Mucosa of stomach (tissue), 1 donor: ENCODE measurements at regions not wholly inside any gene's neighbourhood (a gene's known extent, or its start where the extent isn't known, plus 50 kb on each side); places are given as distances from the start of the nearest gene placed in this dataset.

Experiments used
- H3K27me3 ChIP-seq: one replicate; pipeline ENCODE4 v1.7.0; 2013; ENCODE audit warnings: mild to moderate bottlenecking, low read length; ENCODE audit not compliant: control insufficient read depth, insufficient read depth
- H3K36me3 ChIP-seq: one replicate; pipeline ENCODE4 v1.7.0; 2013; ENCODE audit warnings: low read length; ENCODE audit not compliant: control insufficient read depth, insufficient read depth
- H3K4me1 ChIP-seq: one replicate; pipeline ENCODE4 v1.7.0; 2013; ENCODE audit warnings: mild to moderate bottlenecking, low read length; ENCODE audit not compliant: control insufficient read depth, insufficient read depth
- H3K4me3 ChIP-seq: one replicate; pipeline ENCODE4 v1.7.0; 2013; ENCODE audit warnings: low read length
- H3K9ac ChIP-seq: one replicate; pipeline ENCODE4 v1.7.0; 2013; ENCODE audit warnings: mild to moderate bottlenecking, low read length, moderate library complexity
- H3K9me3 ChIP-seq: one replicate; pipeline ENCODE4 v1.7.0; 2013; ENCODE audit warnings: mild to moderate bottlenecking, low read length, moderate library complexity; ENCODE audit not compliant: control insufficient read depth
- donor health status: Pancreatic carcinoma.

DNA sequence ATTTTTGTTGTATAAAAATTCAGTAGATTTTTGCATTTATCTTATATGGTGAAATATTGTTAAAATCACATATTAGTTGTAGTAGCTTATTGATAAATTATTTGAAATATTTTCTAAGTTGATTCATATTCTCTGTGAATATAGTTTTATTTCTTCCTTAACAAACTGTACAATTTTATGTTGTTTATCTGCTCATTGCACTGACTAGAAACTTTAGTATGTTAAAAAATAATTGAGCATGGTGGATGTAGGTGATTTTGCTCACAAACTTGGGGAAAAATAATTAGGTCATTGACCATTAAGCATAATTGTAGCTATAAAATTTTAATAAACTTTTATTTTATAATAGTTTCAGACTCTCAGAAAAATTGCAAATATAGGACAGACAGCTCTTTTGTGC lies 1445.3 kb upstream of the MIR17HG start:
- H3K36me3 ChIP-seq: no peaks in the 10 kb centered on the region
- H3K27me3 ChIP-seq: no peaks in the 10 kb centered on the region
- no peaks in the 10 kb centered on the region for H3K9me3 ChIP-seq
- H3K9ac ChIP-seq: no peak overlapping the region
- no peak overlapping the region for H3K4me3 ChIP-seq
- no peaks in the 10 kb centered on the region for H3K4me1 ChIP-seq

DNA sequence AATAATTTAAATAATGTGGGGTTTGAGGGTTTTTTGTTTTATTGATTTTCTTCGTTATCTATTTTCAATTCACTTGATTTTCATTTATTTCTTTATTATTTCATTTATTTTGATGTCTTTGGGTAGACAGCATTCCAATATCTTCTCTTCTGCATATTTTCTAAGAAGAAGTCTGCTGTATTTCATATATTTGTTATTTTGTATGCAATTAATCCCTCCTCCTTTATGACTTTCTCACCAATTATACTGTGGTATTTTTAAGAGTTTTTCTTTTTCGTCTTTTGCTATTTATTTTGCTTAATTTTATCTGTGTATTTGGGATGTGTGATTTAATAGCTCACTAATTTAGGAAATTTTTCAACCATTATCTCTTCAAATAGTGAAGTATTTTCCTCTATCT lies 1444.4 kb upstream of the MIR17HG start:
- no peaks in the 10 kb centered on the region for H3K4me1 ChIP-seq
- H3K9ac ChIP-seq: no peak overlapping the region
- H3K9me3 ChIP-seq: no peaks in the 10 kb centered on the region
- no peaks in the 10 kb centered on the region for H3K36me3 ChIP-seq
- no peaks in the 10 kb centered on the region for H3K27me3 ChIP-seq
- no peak overlapping the region for H3K4me3 ChIP-seq

DNA sequence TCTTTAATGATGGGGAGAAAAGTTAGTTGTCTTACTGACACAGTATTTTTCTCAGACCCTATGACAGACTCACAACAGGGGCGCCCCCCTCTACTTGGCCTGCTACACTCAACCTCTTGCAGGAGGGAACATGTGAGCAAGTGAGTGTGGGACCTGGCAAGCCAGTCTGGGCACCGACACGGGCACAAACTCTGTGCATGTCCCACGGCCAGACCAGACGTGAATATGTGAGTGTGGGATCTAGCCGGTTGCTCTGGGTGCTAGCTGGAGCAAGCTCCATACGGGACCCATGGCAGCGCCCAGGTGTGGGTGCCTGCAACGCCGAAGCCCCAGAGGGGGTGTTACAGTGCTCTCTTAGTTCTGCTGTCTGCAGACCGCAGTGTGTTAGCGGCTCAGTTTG lies 1437.3 kb upstream of the MIR17HG start:
- Histone ChIP-seq H3K4me1 (no peaks in the 10 kb centered on the region), H3K4me3 (no peak overlapping the region), H3K27me3 (no peaks in the 10 kb centered on the region), H3K9ac (no peak overlapping the region), H3K9me3 (no peaks in the 10 kb centered on the region), H3K36me3 (no peaks in the 10 kb centered on the region)

DNA sequence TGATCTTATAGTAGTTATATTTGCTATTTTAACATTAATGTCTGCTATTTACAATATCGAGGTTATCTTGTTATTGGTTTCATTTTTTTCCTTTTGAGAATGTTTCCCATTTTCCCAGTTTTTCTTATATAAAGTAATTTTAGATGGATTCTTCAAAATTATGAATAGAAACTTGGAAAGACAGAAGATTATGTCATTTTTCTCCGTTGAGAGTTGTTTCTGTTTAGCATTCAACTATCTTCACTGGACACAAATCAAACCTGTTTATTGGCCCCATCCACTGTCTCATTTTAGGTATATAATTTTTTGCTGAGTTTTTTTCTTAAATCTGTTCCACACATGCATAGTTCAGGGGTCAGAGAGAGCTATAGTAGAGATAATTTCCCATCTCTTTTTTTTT lies 1430.9 kb upstream of the MIR17HG start:
- no peak overlapping the region for H3K4me3 ChIP-seq
- H3K4me1 ChIP-seq: no peaks in the 10 kb centered on the region
- H3K9me3 ChIP-seq: no peaks in the 10 kb centered on the region
- H3K27me3 ChIP-seq: no peaks in the 10 kb centered on the region
- no peaks in the 10 kb centered on the region for H3K36me3 ChIP-seq
- H3K9ac ChIP-seq: no peak overlapping the region

DNA sequence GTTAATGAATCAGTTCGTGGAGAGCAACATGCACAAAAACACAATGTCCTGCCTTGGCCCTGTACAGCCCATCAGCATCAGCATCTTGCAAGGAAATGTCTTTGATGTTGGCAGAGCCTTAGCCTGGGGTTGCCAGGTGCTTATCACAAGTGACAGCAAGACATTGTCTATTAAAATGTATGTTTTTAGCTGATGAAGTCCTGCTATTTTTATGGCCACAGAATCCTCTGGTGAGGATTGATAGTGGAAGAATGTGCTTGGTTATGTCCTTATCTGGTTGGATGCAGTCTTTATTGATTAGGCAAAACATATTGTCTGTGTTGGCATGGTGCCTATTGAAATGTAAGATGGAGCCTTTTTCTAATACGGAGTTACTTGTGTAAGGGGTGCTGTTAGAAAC lies 1427.0 kb upstream of the MIR17HG start:
- H3K36me3 ChIP-seq: no peaks in the 10 kb centered on the region
- H3K4me3 ChIP-seq: no peak overlapping the region
- no peaks in the 10 kb centered on the region for H3K9me3 ChIP-seq
- H3K4me1 ChIP-seq: no peaks in the 10 kb centered on the region
- no peaks in the 10 kb centered on the region for H3K27me3 ChIP-seq
- no peak overlapping the region for H3K9ac ChIP-seq

DNA sequence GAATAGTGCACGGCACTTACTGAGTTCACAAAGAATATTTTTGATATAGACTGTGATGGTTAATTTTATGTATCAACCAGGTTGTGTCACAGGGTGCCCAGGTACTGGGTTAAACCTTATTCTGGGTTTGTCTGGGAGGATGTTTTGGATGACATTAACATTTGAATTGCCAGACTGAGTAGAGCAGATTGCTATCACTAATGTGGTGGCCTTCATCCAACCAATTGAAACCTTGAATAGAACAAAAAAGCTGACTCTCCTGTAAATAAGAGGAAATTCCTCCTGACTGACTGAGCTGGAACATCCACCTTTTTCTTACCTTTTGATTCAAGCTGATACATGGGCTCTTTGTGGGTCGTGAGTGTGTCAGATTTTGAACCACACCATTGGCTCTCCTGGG lies 1424.4 kb upstream of the MIR17HG start:
- H3K4me1 ChIP-seq: no peaks in the 10 kb centered on the region
- no peak overlapping the region for H3K9ac ChIP-seq
- no peak overlapping the region for H3K4me3 ChIP-seq

DNA sequence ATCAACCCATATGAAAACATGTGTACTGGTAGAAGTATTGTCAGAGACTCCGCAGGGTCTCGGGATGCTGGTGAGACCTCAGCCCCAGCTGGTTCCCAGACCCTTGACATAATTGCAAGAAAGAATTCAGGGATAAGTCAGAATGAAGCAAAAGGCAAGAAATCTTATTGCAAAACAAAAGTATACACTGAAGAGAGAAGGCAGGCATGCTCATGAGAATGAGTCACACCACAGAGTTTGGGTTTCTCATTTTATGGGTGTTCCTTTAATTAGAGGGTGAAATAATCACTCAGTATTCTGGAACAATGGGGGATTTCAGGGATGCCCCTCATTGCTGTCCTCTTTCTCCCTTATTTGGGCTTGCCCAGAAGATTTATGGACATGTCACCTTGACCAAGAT lies 1423.8 kb upstream of the MIR17HG start:
- no peaks in the 10 kb centered on the region for H3K4me1 ChIP-seq
- H3K9ac ChIP-seq: no peak overlapping the region
- no peaks in the 10 kb centered on the region for H3K27me3 ChIP-seq
- H3K9me3 ChIP-seq: no peaks in the 10 kb centered on the region
- H3K4me3 ChIP-seq: no peak overlapping the region
- H3K36me3 ChIP-seq: no peaks in the 10 kb centered on the region

More for the DNA sequence above, 1424.4 kb upstream of the MIR17HG start:
- no peaks in the 10 kb centered on the region for H3K36me3 ChIP-seq
- no peaks in the 10 kb centered on the region for H3K9me3 ChIP-seq
- H3K27me3 ChIP-seq: no peaks in the 10 kb centered on the region

DNA sequence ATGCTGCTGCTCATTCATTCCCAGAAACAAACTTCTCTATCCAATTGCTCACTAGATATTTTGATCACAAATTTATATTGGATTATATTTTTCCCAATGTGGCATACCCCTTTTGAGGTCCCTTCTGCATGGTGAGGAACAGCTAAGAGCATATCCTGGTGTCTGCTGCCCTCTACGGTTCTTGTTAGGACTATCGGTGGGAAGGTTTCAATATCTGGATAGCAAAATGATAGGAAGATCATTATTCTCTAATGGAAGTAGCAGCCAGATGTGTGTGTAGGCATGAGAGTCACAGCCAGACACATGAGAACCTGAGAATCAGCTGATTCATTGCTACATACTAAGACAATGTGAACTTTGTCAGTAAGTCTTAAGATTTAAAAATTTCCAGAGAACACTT lies 1422.4 kb upstream of the MIR17HG start:
- Histone ChIP-seq H3K27me3 (no peaks in the 10 kb centered on the region), H3K9me3 (no peaks in the 10 kb centered on the region), H3K4me3 (no peak overlapping the region), H3K9ac (no peak overlapping the region), H3K36me3 (no peaks in the 10 kb centered on the region), H3K4me1 (no peaks in the 10 kb centered on the region)

DNA sequence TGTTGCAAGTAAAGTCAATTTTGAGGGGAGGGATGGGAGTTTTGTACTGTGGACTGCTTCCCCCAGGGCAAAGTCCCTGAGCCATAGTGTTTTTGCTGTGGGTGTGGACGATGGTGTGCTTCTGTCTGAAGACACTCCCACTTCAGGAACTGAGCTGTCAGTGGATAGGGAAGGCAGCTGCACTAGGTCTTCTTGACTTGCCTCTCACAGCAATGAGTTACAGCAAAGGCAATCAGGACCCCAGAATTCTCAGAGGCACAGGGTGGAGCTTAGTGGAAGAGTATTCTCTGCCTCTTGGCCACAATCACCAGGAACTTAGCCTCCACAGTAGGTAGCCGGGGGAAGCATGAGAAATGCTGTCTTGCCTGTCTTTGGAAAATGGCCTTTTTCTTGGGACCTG lies 1416.6 kb upstream of the MIR17HG start:
- Histone ChIP-seq H3K4me3 (no peak overlapping the region), H3K9ac (no peak overlapping the region), H3K27me3 (no peaks in the 10 kb centered on the region), H3K4me1 (no peaks in the 10 kb centered on the region), H3K9me3 (no peaks in the 10 kb centered on the region), H3K36me3 (no peaks in the 10 kb centered on the region)

DNA sequence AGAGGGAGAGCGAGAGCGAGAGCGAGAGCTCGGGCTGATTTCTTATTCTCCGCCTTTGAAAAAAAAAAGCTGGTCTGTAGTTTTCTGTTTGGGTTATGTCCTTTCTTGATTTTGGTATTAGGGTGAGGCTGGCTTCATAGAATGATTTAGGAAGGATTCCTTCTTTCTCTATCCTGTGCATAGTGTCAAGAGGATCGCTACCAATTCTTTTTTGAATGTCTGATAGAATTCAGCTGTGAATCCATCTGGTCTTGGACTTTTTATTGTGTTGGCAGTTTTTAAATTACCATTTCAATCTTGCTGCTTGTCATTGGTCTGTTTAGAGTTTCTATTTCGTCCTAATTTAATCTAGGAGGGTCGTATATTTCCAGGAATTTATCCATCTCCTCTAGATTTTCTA lies 1414.6 kb upstream of the MIR17HG start:
- no peaks in the 10 kb centered on the region for H3K9me3 ChIP-seq
- no peaks in the 10 kb centered on the region for H3K4me1 ChIP-seq
- H3K27me3 ChIP-seq: no peaks in the 10 kb centered on the region
- H3K36me3 ChIP-seq: no peaks in the 10 kb centered on the region
- no peak overlapping the region for H3K9ac ChIP-seq
- no peak overlapping the region for H3K4me3 ChIP-seq

DNA sequence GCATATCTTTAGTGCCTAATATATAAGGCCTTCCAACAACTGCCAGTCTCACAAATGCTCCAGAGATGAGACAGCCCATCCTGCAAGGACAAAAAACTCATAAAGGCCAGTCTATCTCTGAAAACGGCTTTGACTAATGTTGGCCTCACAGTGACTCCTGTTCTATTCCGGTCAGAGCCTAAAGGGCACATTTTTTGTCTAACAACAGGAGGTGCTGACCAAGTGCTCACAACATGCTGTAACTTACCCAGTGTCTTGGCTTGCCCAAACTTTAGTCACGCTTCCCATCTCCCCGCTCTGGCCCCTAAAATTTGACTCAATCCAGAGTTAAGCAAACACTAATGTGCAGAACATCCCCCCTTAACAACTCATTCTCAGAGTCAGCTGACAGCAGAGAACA lies 1411.2 kb upstream of the MIR17HG start:
- Histone ChIP-seq H3K9me3 (no peaks in the 10 kb centered on the region), H3K27me3 (no peaks in the 10 kb centered on the region), H3K4me3 (no peak overlapping the region), H3K4me1 (no peaks in the 10 kb centered on the region), H3K9ac (no peak overlapping the region), H3K36me3 (no peaks in the 10 kb centered on the region)

DNA sequence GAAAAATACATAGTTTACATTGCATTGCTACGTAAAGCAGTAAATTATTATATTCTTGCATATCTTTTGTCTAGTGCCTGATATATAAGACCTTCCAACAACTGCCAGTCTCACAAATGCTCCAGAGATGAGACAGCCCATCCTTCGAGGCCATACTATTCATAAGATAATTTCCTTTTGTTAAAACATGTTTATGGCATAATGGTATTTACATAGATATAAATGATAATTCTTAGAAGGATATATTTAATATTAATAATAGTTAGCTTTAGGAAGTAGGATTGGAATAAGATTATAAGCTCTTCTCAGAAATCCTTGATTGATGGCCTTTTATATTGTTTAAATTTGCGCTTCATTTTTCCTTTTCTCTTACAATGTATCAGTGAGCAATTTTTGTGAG lies 1410.1 kb upstream of the MIR17HG start:
- Histone ChIP-seq H3K9ac (no peak overlapping the region), H3K9me3 (no peaks in the 10 kb centered on the region), H3K4me3 (no peak overlapping the region), H3K27me3 (no peaks in the 10 kb centered on the region), H3K4me1 (no peaks in the 10 kb centered on the region), H3K36me3 (no peaks in the 10 kb centered on the region)

DNA sequence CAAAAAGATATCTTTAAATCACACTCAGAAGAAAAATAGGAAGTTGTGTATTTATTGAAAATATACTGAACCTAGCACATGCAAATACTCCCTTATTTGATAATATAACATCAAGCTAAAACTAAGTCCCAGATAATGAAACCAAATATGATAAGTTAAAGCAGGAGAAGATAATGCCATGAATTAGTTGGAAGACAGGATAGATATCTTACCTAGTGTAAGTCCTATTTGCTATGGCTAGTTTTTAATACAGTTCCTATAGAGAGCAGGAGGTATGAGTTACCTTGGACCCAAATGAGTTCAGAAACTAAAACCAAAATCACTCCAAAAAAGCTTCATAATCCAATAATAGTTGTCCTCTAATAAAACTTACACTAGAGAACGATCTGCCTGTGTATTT lies 1407.1 kb upstream of the MIR17HG start:
- Histone ChIP-seq H3K27me3 (no peaks in the 10 kb centered on the region), H3K36me3 (no peaks in the 10 kb centered on the region), H3K4me1 (no peaks in the 10 kb centered on the region), H3K9me3 (no peaks in the 10 kb centered on the region), H3K9ac (no peak overlapping the region), H3K4me3 (no peak overlapping the region)
